DMS 273 (cell line): ENCODE measurements at regions not wholly inside any gene's neighbourhood (a gene's known extent, or its start where the extent isn't known, plus 50 kb on each side); places are given as distances from the start of the nearest gene placed in this dataset.
A peak's percentile ranks its signal among the peaks of the same experiment; 100 is the strongest.
"Not testable (repeated sequence)": the region's sequence is repeated elsewhere in the genome, so short reads cannot be mapped to it uniquely, and the experiment has no call there.

Source experiments
- DNase-seq: peaks from one replicate; lab custom pipeline; 2025; ENCODE audit not compliant: unreplicated experiment; lab: John Stamatoyannopoulos, UW

GRCh38 chr4:117014236-117014635 lies 71.1 kb downstream of the TRAM1L1 start:
- no peak for DNase-seq

GRCh38 chr4:117010671-117011070 lies 74.7 kb downstream of the TRAM1L1 start:
- DNase-seq, result no peak

- no peak for DNase-seq
Observed at GRCh38 chr4:117001077-117001476, 84.3 kb downstream of the TRAM1L1 start.

GRCh38 chr4:116982656-116983055 lies 102.7 kb downstream of the TRAM1L1 start:
- no peak for DNase-seq

GRCh38 chr4:116980436-116980835 lies 104.9 kb downstream of the TRAM1L1 start:
- not testable (repeated sequence) for DNase-seq

GRCh38 chr4:116959045-116959444 lies 126.3 kb downstream of the TRAM1L1 start:
- no peak for DNase-seq

GRCh38 chr4:116953947-116954346 lies 131.4 kb downstream of the TRAM1L1 start:
- peak; percentile 11 for DNase-seq

- DNase-seq, result no peak
Observed at GRCh38 chr4:116952530-116953136, 132.7 kb downstream of the TRAM1L1 start.

- DNase-seq, result no peak
Observed at GRCh38 chr4:116949856-116950255, 135.5 kb downstream of the TRAM1L1 start.

GRCh38 chr4:116942315-116942714 lies 143.1 kb downstream of the TRAM1L1 start:
- DNase-seq, result peak; percentile 3

- no peak for DNase-seq
Observed at GRCh38 chr4:116930329-116930728, 155.0 kb downstream of the TRAM1L1 start.

GRCh38 chr4:116926631-116927295 lies 158.6 kb downstream of the TRAM1L1 start:
- DNase-seq, result peak; percentile 6

- DNase-seq, result peak; percentile 26
Observed at GRCh38 chr4:116925900-116926457, 159.4 kb downstream of the TRAM1L1 start.

GRCh38 chr4:116923389-116923788 lies 162.0 kb downstream of the TRAM1L1 start:
- DNase-seq, result no peak

GRCh38 chr4:116913451-116913850 lies 171.9 kb downstream of the TRAM1L1 start:
- no peak for DNase-seq

GRCh38 chr4:116906758-116907157 lies 178.6 kb downstream of the TRAM1L1 start:
- no peak for DNase-seq

- DNase-seq, result peak; percentile 73
Observed at GRCh38 chr4:116899561-116899960, 185.8 kb downstream of the TRAM1L1 start.

- DNase-seq, result no peak
Observed at GRCh38 chr4:116885579-116885978, 199.8 kb downstream of the TRAM1L1 start.

GRCh38 chr4:116882503-116882902 lies 202.9 kb downstream of the TRAM1L1 start:
- DNase-seq, result no peak

- DNase-seq, result no peak
Observed at GRCh38 chr4:116881077-116881476, 204.3 kb downstream of the TRAM1L1 start.

- no peak for DNase-seq
Observed at GRCh38 chr4:116880625-116881024, 204.8 kb downstream of the TRAM1L1 start.

GRCh38 chr4:116878280-116878679 lies 207.1 kb downstream of the TRAM1L1 start:
- DNase-seq, result no peak
